Loucy (cell line): ENCODE measurements at regions not wholly inside any gene's neighbourhood (a gene's known extent, or its start where the extent isn't known, plus 50 kb on each side); places are given as distances from the start of the nearest gene placed in this dataset.

Source experiments
- H2AFZ ChIP-seq: fragments of 200-600 bp; sonication (generic); 2 replicates; pipeline ENCODE4 v1.6.0; 2016; ENCODE audit warnings: antibody characterized with exemption, mild to moderate bottlenecking, low read length, moderate library complexity
- H3F3A ChIP-seq: fragments of 200-600 bp; 2 replicates; pipeline ENCODE4 v1.6.0; 2016; ENCODE audit warnings: antibody characterized with exemption, low read depth, mild to moderate bottlenecking
- H3K27me3 ChIP-seq: fragments of 200-600 bp; sonication (generic); 2 replicates; pipeline ENCODE4 v1.6.1; 2014; ENCODE audit warnings: low read length, mild to moderate bottlenecking; ENCODE audit not compliant: insufficient read depth, poor library complexity, severe bottlenecking
- H3K36me3 ChIP-seq: fragments of 200-600 bp; sonication (generic); 2 replicates; pipeline ENCODE4 v1.6.1; 2016; ENCODE audit warnings: low read length; ENCODE audit not compliant: insufficient read depth
- H3K4me1 ChIP-seq: fragments of 200-600 bp; sonication (generic); 2 replicates; pipeline ENCODE4 v1.5.1; 2014; ENCODE audit warnings: low read length, mild to moderate bottlenecking; ENCODE audit not compliant: insufficient read depth, poor library complexity, severe bottlenecking
- H3K4me2 ChIP-seq: fragments of 200-600 bp; sonication (generic); 2 replicates; pipeline ENCODE4 v1.6.0; 2014; ENCODE audit warnings: antibody characterized with exemption, low read length, low read depth, mild to moderate bottlenecking; ENCODE audit not compliant: poor library complexity, severe bottlenecking
- H3K4me3 ChIP-seq: fragments of 200-600 bp; sonication (generic); 2 replicates; pipeline ENCODE4 v1.5.1; 2014; ENCODE audit warnings: low read length, mild to moderate bottlenecking, mixed read lengths; ENCODE audit not compliant: poor library complexity, severe bottlenecking
- H3K79me2 ChIP-seq: fragments of 200-600 bp; sonication (generic); 2 replicates; pipeline ENCODE4 v1.6.1; 2014; ENCODE audit warnings: low read length; ENCODE audit not compliant: insufficient read depth
- H3K9ac ChIP-seq: fragments of 200-600 bp; sonication (generic); 2 replicates; pipeline ENCODE4 v1.6.0; 2014; ENCODE audit warnings: mild to moderate bottlenecking, low read depth, low read length, moderate library complexity; ENCODE audit not compliant: poor library complexity, severe bottlenecking
- H3K9me2 ChIP-seq: fragments of 200-600 bp; sonication (generic); replicated peaks from 2 replicates; pipeline ENCODE4 v1.6.1; 2016; ENCODE audit warnings: low read depth, low read length, mixed read lengths
- H3K9me3 ChIP-seq: fragments of 200-600 bp; sonication (generic); 2 replicates; pipeline ENCODE4 v1.6.1; 2014; ENCODE audit warnings: mild to moderate bottlenecking, antibody characterized with exemption, low read length, low read depth; ENCODE audit not compliant: insufficient read depth
- H4K20me1 ChIP-seq: fragments of 200-600 bp; sonication (generic); 2 replicates; pipeline ENCODE4 v1.6.0; 2014; ENCODE audit warnings: antibody characterized with exemption, low read length, mild to moderate bottlenecking; ENCODE audit not compliant: insufficient read depth, poor library complexity, severe bottlenecking
- EZH2phosphoT487 ChIP-seq: fragments of 200-600 bp; IDR thresholded peaks from 2 replicates; pipeline ENCODE4 v1.6.1; 2018; ENCODE audit warnings: antibody characterized with exemption, mild to moderate bottlenecking, moderate library complexity, borderline replicate concordance
- TF ChIP-seq, protein P1 (sequence below): fragments of 200-600 bp; sonication (generic); conservative IDR thresholded peaks from 2 replicates; pipeline ENCODE4 v1.5.1; 2014; ENCODE audit warnings: mild to moderate bottlenecking, antibody characterized with exemption, low read length

GRCh38 chr7:153385502-153385901, 626.0 kb downstream of the ACTR3B start:
- H3K9me3 ChIP-seq = no peaks in the 10 kb centered on the region; the same call in 1 of the 2 replicates
- H2AFZ ChIP-seq = no peak overlapping the region
- H3K4me2 ChIP-seq = no peak overlapping the region
- TF ChIP-seq, protein P1, sequence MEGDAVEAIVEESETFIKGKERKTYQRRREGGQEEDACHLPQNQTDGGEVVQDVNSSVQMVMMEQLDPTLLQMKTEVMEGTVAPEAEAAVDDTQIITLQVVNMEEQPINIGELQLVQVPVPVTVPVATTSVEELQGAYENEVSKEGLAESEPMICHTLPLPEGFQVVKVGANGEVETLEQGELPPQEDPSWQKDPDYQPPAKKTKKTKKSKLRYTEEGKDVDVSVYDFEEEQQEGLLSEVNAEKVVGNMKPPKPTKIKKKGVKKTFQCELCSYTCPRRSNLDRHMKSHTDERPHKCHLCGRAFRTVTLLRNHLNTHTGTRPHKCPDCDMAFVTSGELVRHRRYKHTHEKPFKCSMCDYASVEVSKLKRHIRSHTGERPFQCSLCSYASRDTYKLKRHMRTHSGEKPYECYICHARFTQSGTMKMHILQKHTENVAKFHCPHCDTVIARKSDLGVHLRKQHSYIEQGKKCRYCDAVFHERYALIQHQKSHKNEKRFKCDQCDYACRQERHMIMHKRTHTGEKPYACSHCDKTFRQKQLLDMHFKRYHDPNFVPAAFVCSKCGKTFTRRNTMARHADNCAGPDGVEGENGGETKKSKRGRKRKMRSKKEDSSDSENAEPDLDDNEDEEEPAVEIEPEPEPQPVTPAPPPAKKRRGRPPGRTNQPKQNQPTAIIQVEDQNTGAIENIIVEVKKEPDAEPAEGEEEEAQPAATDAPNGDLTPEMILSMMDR = no peak
- TF ChIP-seq EZH2phosphoT487 = no peak
- no peaks in the 10 kb centered on the region for H3K36me3 ChIP-seq
- H3K9me2 ChIP-seq = no peaks in the 10 kb centered on the region
- H3K4me1 ChIP-seq = no peaks in the 10 kb centered on the region
- no peaks in the 10 kb centered on the region for H4K20me1 ChIP-seq
- no peaks in the 10 kb centered on the region for H3K79me2 ChIP-seq
- no peak overlapping the region for H3K9ac ChIP-seq
- no peaks in the 10 kb centered on the region for H3F3A ChIP-seq
- H3K4me3 ChIP-seq = no peak overlapping the region
- H3K27me3 ChIP-seq = no peaks in the 10 kb centered on the region

DNA sequence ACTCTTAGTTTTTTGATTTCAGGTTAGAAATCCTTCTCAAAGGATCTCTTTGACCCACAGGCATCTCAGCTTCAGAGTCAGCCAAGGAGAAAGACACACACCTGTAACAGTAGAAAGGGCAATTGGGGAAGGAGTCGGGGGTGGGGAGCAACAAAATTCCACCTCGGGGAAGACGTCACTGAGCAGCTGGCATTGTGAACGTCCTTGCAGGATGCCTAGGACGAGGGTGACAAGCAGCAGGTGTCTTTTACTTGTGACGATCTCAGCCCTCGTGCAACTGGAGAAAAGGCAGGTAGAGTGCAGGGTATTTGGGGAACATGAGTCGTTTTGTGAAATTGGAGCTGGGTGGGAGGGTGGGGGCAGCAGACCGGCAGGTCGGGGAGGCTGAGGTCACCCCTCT, 627.0 kb downstream of the ACTR3B start:
- no peak overlapping the region for H3K9ac ChIP-seq
- no peaks in the 10 kb centered on the region for H4K20me1 ChIP-seq
- H3K79me2 ChIP-seq = no peaks in the 10 kb centered on the region
- peaks cover 5% of the 10 kb centered on the region; the same call in 1 of the 2 replicates for H3K9me3 ChIP-seq
- H3K4me2 ChIP-seq = no peak overlapping the region
- H3K27me3 ChIP-seq = no peaks in the 10 kb centered on the region
- H3K9me2 ChIP-seq = no peaks in the 10 kb centered on the region
- TF ChIP-seq EZH2phosphoT487 = no peak
- TF ChIP-seq, protein P1 = no peak
- no peak overlapping the region for H2AFZ ChIP-seq
- no peak overlapping the region for H3K4me3 ChIP-seq
- H3K36me3 ChIP-seq = no peaks in the 10 kb centered on the region
- H3F3A ChIP-seq = no peaks in the 10 kb centered on the region
- H3K4me1 ChIP-seq = no peaks in the 10 kb centered on the region

- Histone ChIP-seq H3F3A (no peaks in the 10 kb centered on the region), H3K36me3 (no peaks in the 10 kb centered on the region), H3K27me3 (no peaks in the 10 kb centered on the region), H3K9me2 (no peaks in the 10 kb centered on the region), H3K4me2 (no peak overlapping the region), H4K20me1 (peaks cover 2% of the 10 kb centered on the region), H3K79me2 (no peaks in the 10 kb centered on the region), H3K9ac (no peak overlapping the region), H3K4me3 (no peak overlapping the region), H3K4me1 (no peaks in the 10 kb centered on the region), H3K9me3 (peaks cover 14% of the 10 kb centered on the region; the same call in 1 of the 2 replicates), H2AFZ (no peak overlapping the region)
- TF ChIP-seq, protein P1 = no peak
- no peak for TF ChIP-seq EZH2phosphoT487
Observed at GRCh38 chr7:153388611-153389010, 629.1 kb downstream of the ACTR3B start.
